HEK293 (cell line): ENCODE measurements at regions not wholly inside any gene's neighbourhood (a gene's known extent, or its start where the extent isn't known, plus 50 kb on each side); places are given as distances from the start of the nearest gene placed in this dataset.

ENCODE experiments used
- CTCF ChIA-PET: fragments of 350-600 bp; formaldehyde crosslinking; extraction: SDS; loops from one replicate; lab custom pipeline; 2021; ENCODE audit warnings: antibody characterized with exemption; lab: Yijun Ruan, JAX
- POLR2A ChIA-PET: fragments of 300-600 bp; formaldehyde crosslinking; extraction: SDS; loops from one replicate; lab custom pipeline; 2020; ENCODE audit warnings: antibody characterized with exemption, inconsistent platforms; lab: Yijun Ruan, JAX
- H3K27ac ChIP-seq: fragments of 200-500 bp; sonication (Bioruptor generic); 2 replicates; pipeline ENCODE4 v1.5.1; 2014; ENCODE audit warnings: low read depth, low read length, control low read depth, inconsistent platforms; ENCODE audit errors: extremely low read depth
- H3K36me3 ChIP-seq, 2 experiments: fragments of 200-500 bp in 1 of 2; sonication (Bioruptor generic) in 1 of 2; 1 replicate in 1 of 2; 2 replicates in 1 of 2; pipeline ENCODE4 v1.5.1; 2014 to 2017; ENCODE audit warnings: inconsistent platforms in 2 of 2, low read length in 2 of 2; ENCODE audit not compliant: control insufficient read depth in 2 of 2, insufficient read depth in 1 of 2
- H3K4me1 ChIP-seq: fragments of 200-500 bp; sonication (Bioruptor generic); 2 replicates; pipeline ENCODE4 v1.5.1; 2014; ENCODE audit warnings: mild to moderate bottlenecking, low read length, inconsistent platforms; ENCODE audit not compliant: control insufficient read depth, insufficient read depth
- H3K4me3 ChIP-seq: 2 replicates; pipeline ENCODE4 v1.5.1; 2011; ENCODE audit warnings: low read depth, mild to moderate bottlenecking, control low read depth, low read length, moderate library complexity
- H3K9me3 ChIP-seq: fragments of 200-500 bp; sonication (Bioruptor generic); 2 replicates; pipeline ENCODE4 v1.5.1; 2014; ENCODE audit warnings: low read depth, low read length, inconsistent platforms; ENCODE audit not compliant: control insufficient read depth, insufficient read depth
- FEZF1 ChIP-seq: fragments of 450-650 bp; formaldehyde crosslinking; IDR thresholded peaks from 2 replicates; pipeline ENCODE4 v1.5.1; 2016; ENCODE audit warnings: missing biosample characterization, missing genetic modification characterization
- KLF8 ChIP-seq: fragments of 450-650 bp; formaldehyde crosslinking; IDR thresholded peaks from 2 replicates; pipeline ENCODE4 v1.5.1; 2016; ENCODE audit warnings: missing biosample characterization, missing genetic modification characterization
- MYNN ChIP-seq: fragments of 450-650 bp; formaldehyde crosslinking; IDR thresholded peaks from 2 replicates; pipeline ENCODE4 v1.5.1; 2016; ENCODE audit warnings: missing biosample characterization, missing genetic modification characterization, borderline replicate concordance
- WT1 ChIP-seq: fragments of 450-650 bp; formaldehyde crosslinking; IDR thresholded peaks from 2 replicates; pipeline ENCODE4 v1.5.1; 2016; ENCODE audit warnings: missing biosample characterization, missing genetic modification characterization
- ZFHX2 ChIP-seq: fragments of 450-650 bp; formaldehyde crosslinking; conservative IDR thresholded peaks from 2 replicates; pipeline ENCODE4 v1.5.1; 2016; ENCODE audit warnings: missing biosample characterization, missing genetic modification characterization
- ZFP69B ChIP-seq: fragments of 450-650 bp; formaldehyde crosslinking; IDR thresholded peaks from 2 replicates; pipeline ENCODE4 v1.5.1; 2016; ENCODE audit warnings: missing biosample characterization, missing genetic modification characterization
- ZNF23 ChIP-seq: fragments of 450-650 bp; formaldehyde crosslinking; IDR thresholded peaks from 2 replicates; pipeline ENCODE4 v1.5.1; 2016; ENCODE audit warnings: missing biosample characterization, missing genetic modification characterization, borderline replicate concordance
- ZNF266 ChIP-seq: fragments of 450-650 bp; formaldehyde crosslinking; IDR thresholded peaks from 2 replicates; pipeline ENCODE4 v1.5.1; 2016; ENCODE audit warnings: missing biosample characterization, missing genetic modification characterization, low read depth
- ZNF280D ChIP-seq: fragments of 450-650 bp; formaldehyde crosslinking; IDR thresholded peaks from 2 replicates; pipeline ENCODE4 v1.5.1; 2016; ENCODE audit warnings: missing biosample characterization, missing genetic modification characterization
- ZNF366 ChIP-seq: fragments of 450-650 bp; formaldehyde crosslinking; conservative IDR thresholded peaks from 2 replicates; pipeline ENCODE4 v1.5.1; 2016; ENCODE audit warnings: missing biosample characterization, missing genetic modification characterization
- ZNF571 ChIP-seq: fragments of 450-650 bp; formaldehyde crosslinking; IDR thresholded peaks from 2 replicates; pipeline ENCODE4 v1.5.0; 2017; ENCODE audit warnings: missing biosample characterization, missing genetic modification characterization
- ZNF623 ChIP-seq: fragments of 450-650 bp; formaldehyde crosslinking; IDR thresholded peaks from 2 replicates; pipeline ENCODE4 v1.5.1; 2016; ENCODE audit warnings: missing biosample characterization, missing genetic modification characterization
- ZNF692 ChIP-seq: fragments of 450-650 bp; formaldehyde crosslinking; IDR thresholded peaks from 2 replicates; pipeline ENCODE4 v1.5.1; 2016; ENCODE audit warnings: missing biosample characterization, missing genetic modification characterization
- ZNF707 ChIP-seq: fragments of 450-650 bp; formaldehyde crosslinking; IDR thresholded peaks from 2 replicates; pipeline ENCODE4 v1.5.1; 2016; ENCODE audit warnings: missing biosample characterization, missing genetic modification characterization
- ZNF747 ChIP-seq: fragments of 450-650 bp; formaldehyde crosslinking; IDR thresholded peaks from 2 replicates; pipeline ENCODE4 v1.5.1; 2016; ENCODE audit warnings: missing biosample characterization, missing genetic modification characterization
- ZNF777 ChIP-seq: fragments of 450-650 bp; formaldehyde crosslinking; IDR thresholded peaks from 2 replicates; pipeline ENCODE4 v1.5.1; 2017; ENCODE audit warnings: missing biosample characterization, missing genetic modification characterization, borderline replicate concordance
- TF ChIP-seq, protein P1 (sequence below): fragments of 450-650 bp; formaldehyde crosslinking; IDR thresholded peaks from 2 replicates; pipeline ENCODE4 v1.5.1; 2017; ENCODE audit warnings: missing biosample characterization, missing genetic modification characterization
- TF ChIP-seq, protein P2 (sequence below): fragments of 450-650 bp; formaldehyde crosslinking; IDR thresholded peaks from 2 replicates; pipeline ENCODE4 v1.5.1; 2017; ENCODE audit warnings: missing biosample characterization, missing genetic modification characterization
- TF ChIP-seq, protein P3 (sequence below): fragments of 450-650 bp; formaldehyde crosslinking; IDR thresholded peaks from 2 replicates; pipeline ENCODE4 v1.5.1; 2017; ENCODE audit warnings: missing biosample characterization, missing genetic modification characterization

GRCh38 chr4:96379524-96379923 lies 539.6 kb downstream of the PDHA2 start:
- ChIA-PET POLR2A (no interaction called here), CTCF (no interaction called here)
- no peak for TF ChIP-seq ZFHX2 (tag by site-specific recombination)
- TF ChIP-seq ZNF623 (tag by site-specific recombination): no peak
- no peak for TF ChIP-seq ZNF23
- no peak for TF ChIP-seq ZNF747
- no peak for TF ChIP-seq ZNF707 (tag by site-specific recombination)
- no peak for TF ChIP-seq FEZF1 (tag by site-specific recombination)
- no peak for TF ChIP-seq WT1 (tag by site-specific recombination)
- TF ChIP-seq ZNF777: no peak
- TF ChIP-seq ZNF692 (tag by site-specific recombination): no peak
- TF ChIP-seq ZFP69B (tag by site-specific recombination): no peak
- TF ChIP-seq, protein P1, sequence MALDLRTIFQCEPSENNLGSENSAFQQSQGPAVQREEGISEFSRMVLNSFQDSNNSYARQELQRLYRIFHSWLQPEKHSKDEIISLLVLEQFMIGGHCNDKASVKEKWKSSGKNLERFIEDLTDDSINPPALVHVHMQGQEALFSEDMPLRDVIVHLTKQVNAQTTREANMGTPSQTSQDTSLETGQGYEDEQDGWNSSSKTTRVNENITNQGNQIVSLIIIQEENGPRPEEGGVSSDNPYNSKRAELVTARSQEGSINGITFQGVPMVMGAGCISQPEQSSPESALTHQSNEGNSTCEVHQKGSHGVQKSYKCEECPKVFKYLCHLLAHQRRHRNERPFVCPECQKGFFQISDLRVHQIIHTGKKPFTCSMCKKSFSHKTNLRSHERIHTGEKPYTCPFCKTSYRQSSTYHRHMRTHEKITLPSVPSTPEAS (tag by site-specific recombination): no peak
- TF ChIP-seq, protein P2, sequence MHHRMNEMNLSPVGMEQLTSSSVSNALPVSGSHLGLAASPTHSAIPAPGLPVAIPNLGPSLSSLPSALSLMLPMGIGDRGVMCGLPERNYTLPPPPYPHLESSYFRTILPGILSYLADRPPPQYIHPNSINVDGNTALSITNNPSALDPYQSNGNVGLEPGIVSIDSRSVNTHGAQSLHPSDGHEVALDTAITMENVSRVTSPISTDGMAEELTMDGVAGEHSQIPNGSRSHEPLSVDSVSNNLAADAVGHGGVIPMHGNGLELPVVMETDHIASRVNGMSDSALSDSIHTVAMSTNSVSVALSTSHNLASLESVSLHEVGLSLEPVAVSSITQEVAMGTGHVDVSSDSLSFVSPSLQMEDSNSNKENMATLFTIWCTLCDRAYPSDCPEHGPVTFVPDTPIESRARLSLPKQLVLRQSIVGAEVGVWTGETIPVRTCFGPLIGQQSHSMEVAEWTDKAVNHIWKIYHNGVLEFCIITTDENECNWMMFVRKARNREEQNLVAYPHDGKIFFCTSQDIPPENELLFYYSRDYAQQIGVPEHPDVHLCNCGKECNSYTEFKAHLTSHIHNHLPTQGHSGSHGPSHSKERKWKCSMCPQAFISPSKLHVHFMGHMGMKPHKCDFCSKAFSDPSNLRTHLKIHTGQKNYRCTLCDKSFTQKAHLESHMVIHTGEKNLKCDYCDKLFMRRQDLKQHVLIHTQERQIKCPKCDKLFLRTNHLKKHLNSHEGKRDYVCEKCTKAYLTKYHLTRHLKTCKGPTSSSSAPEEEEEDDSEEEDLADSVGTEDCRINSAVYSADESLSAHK: no peak
- TF ChIP-seq MYNN (tag by site-specific recombination): no peak
- no peak for TF ChIP-seq ZNF366
- TF ChIP-seq ZNF571 (tag by site-specific recombination): no peak
- no peak for TF ChIP-seq KLF8 (tag by site-specific recombination)
- TF ChIP-seq ZNF280D (tag by site-specific recombination): no peak
- TF ChIP-seq, protein P3, sequence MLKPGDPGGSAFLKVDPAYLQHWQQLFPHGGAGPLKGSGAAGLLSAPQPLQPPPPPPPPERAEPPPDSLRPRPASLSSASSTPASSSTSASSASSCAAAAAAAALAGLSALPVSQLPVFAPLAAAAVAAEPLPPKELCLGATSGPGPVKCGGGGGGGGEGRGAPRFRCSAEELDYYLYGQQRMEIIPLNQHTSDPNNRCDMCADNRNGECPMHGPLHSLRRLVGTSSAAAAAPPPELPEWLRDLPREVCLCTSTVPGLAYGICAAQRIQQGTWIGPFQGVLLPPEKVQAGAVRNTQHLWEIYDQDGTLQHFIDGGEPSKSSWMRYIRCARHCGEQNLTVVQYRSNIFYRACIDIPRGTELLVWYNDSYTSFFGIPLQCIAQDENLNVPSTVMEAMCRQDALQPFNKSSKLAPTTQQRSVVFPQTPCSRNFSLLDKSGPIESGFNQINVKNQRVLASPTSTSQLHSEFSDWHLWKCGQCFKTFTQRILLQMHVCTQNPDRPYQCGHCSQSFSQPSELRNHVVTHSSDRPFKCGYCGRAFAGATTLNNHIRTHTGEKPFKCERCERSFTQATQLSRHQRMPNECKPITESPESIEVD: no peak
- no peak for TF ChIP-seq ZNF266 (tag by site-specific recombination)
- TF ChIP-seq, all 188 proteins: peak for 0
- no peaks in the 10 kb centered on the region for H3K36me3 ChIP-seq
- no peaks in the 10 kb centered on the region for H3K4me1 ChIP-seq
- H3K9me3 ChIP-seq: no peaks in the 10 kb centered on the region
- no peak overlapping the region for H3K4me3 ChIP-seq
- H3K27ac ChIP-seq: no peak overlapping the region
